ENCODE measurements at regions not wholly inside any gene's neighbourhood (a gene's known extent, or its start where the extent isn't known, plus 50 kb on each side); places are given as distances from the start of the nearest gene placed in this dataset.
"Not testable (repeated sequence)": the region's sequence is repeated elsewhere in the genome, so short reads cannot be mapped to it uniquely, and the experiment has no call there.

DNA sequence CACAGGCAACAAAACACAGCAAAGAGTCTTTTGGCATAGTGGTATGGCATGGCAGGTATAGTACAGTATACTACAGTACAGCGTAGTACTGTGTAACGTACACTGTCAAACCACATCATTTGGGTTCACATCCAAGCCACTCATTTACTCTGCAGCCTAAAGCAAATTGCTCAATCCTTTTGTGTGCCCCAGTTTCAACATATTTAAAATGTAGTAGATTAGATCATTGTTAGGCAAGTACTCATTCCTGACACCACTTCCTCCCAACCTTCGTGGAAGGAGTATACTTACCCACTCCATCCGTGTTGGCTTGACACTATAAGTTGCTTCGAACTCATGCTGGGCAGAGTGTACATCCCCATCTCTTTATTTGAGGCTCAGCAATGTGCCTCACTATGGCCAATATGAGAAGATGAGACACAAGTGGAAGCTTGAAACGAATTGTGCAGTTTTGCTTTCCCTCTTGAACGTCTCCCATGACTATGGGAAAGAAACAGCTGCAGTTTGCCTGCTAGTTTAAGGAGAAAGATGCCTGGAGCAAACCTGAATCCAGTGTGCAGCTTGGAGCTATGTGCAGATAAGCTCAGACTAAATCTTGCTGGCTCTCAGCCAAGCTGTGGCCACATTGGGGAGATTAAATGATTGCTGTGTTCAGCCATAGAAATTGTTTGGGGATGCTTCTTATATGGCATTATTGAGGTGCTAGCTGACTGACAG is 85.7 kb upstream of the TBL1X start:
- no peak for DNase-seq (ENCODE audit: low read depth in 2 of 2)

DNA sequence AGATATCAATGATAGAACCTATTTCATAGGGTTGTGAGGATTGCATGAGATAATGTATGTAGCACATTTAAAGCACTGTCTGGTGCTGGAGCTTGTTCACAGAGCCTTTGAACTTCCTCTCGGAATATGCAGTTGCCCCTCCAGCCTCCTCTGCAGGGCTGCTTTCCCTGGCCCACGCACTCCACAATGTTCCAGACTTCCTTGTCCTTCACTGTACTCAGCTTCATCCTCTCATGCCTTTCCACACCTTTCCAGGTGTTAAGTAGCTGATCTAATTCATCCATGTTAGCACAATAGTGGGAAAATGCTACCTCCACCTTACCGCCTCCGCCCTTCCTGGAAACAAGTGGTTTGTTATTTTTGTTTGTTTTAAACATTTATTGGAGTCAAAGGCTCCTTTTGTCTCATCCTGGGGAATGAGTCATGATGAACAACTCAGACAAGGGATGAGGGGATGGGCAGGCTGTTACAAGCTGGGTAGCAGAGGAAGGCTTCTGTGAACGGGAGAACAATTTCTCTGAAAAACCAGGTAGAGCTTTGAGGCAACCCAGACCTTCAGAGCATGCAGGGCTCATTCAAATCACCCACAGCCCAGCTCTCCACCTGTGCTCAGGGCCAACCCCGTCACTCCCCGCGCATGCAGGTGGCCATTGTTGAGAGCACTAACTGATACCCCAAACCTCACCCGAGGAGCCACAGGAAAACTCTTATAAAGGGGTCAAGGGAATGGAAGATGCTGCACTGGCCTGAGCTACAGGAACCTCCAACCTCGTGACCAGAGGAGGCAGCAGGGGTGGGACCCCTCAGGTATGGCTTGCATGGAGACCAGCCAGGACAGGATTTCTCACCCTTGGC is 84.9 kb upstream of the TBL1X start:
- DNase-seq (ENCODE audit: low read depth in 2 of 2) = no peak

DNA sequence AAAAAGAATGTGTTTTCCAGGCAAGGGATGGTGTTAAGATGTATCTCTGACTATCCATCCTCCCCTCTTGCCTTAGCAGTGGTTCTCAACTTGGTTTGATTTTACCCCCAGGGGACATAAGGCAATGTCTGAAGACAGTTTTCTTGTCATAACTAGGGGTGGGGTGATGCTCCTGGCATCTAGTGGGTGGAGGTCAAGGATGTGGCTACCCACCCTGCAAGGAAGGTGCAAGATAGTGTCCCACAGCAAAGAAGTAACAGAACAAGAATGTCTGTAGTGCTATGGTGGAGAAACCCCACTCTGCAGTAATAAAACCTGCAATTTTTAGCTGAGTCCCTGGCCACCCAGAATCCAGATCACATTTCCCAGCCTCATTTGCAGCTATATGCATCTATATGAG is 81.2 kb upstream of the TBL1X start:
- no peak for DNase-seq (ENCODE audit: low read depth in 2 of 2)

DNA sequence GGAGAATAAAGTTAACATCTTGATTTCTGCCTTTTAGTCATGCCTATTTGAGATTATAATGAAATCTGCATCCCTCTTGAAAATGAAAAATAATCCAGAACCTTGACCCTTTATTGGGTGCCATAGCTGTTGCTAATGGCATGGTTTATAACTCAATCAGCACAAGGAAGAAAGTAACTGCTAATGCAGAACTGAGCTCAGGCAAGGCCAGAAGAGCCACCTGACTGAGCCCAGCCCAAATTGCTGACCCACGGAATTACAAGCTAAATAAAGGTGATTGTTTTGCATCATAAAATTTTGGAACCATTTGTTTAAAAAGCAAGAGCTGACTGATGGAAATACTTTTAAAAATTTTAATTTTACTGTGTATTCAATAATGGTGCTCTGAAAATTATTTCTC is 76.4 kb upstream of the TBL1X start:
- no peak for DNase-seq (ENCODE audit: low read depth in 2 of 2)

DNA sequence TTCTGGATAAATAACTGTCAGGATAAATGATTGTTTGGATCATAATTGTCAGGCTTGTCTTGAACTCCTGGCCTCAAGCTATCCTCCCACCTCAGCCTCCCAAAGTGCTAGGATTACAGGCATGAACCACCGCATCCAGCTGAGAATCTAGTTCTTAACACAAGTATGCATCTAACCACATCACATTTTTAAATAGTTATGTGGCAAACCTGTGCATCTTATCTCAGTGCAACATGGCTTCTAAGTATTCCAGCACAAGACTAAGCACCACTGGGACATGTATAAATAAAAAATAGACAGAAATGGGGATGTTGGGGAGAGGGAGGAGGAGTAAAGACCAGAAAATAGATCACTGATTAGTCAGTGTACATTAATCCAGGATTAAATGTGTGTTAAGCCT is 74.7 kb upstream of the TBL1X start:
- DNase-seq (ENCODE audit: low read depth in 2 of 2) = no peak

DNA sequence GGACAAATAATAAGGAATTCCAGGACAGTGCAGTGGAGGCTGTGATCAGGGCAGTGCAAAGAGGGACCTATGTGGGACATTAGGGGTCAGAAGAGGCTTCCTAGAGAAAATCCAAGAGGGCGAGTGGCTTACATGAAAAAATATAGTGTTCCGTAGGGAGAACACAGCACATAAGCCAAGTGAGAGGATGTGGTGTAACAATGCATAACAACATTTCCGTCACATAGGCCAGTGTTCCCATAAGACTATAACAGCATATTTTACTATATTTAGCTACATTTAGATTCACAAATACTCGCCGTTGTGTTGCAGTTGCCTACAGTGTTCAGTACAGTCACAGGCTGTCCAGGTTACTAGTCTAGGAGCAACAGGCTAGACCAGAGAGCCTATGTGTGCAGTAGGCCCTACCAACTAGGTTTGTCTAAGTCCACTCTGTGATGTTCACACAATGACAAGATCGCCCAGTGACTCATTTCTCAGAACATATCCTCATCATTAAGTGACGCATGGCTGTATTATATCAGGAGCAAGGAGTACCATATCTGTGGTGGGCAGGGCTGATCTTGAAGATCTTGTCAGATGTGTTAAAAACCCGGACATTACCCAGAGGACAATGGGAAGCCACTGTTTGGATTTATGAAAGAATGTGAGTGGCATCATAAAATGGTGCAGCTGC is 74.0 kb upstream of the TBL1X start:
- no peak for DNase-seq (ENCODE audit: low read depth in 2 of 2)

DNA sequence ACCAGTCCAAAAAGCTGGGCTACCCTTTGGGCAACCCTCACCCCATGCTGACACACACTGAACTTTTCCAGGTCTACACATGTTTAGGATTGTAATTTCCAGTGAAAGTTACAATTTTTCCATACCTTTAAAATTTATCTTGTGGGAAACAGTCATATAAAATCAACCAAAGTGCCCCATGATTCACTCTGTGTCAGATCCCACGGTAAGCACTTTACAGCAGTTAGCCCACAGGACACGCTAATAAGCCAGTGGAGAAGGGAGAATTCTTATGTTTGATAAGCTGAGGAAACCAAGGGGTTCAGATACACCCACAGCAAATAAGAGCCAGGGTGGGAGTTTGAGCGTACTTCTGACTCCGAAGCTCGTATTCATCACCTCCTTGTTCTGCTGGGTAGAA is 72.4 kb upstream of the TBL1X start:
- DNase-seq (ENCODE audit: low read depth in 2 of 2) = no peak

DNA sequence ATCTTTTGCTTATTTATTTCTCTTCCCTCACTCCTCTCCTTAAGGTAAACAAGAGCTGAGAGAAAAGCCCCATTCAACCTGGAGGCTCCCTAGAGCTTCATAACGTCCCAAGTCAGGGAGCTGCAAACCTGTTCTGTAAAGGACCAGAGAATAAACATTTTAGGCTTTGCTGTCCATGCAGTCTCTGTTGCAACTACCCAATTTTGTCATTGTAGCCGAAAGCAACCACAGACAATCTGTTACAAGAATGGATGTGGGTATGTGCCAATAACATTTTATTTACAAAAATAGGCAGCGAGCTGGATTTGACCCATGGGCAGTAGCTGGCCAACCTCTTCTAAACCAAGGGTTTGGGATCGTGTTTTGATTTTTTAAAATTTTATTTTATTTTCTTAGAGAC is 71.3 kb upstream of the TBL1X start:
- no peak for DNase-seq (ENCODE audit: low read depth in 2 of 2)

DNA sequence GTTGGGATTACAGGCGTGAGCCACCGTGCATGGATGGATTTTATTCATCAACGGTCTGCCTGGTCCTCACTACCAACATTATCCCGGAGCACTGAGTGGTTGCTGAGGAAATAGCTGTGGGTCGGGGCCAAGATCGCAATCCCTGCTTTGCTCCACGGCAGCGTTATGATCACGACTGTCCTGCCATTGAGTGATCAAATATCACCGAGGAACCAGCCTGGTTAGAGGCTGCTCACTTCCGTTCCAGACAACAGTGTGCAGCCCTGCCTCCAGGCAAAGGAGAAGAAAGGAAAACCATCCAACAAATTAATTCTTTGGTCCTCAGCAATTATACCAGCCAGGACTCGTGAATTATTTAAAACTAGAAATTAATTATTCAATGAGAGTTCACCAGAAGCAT is 70.6 kb upstream of the TBL1X start:
- no peak for DNase-seq (ENCODE audit: low read depth in 2 of 2)

DNA sequence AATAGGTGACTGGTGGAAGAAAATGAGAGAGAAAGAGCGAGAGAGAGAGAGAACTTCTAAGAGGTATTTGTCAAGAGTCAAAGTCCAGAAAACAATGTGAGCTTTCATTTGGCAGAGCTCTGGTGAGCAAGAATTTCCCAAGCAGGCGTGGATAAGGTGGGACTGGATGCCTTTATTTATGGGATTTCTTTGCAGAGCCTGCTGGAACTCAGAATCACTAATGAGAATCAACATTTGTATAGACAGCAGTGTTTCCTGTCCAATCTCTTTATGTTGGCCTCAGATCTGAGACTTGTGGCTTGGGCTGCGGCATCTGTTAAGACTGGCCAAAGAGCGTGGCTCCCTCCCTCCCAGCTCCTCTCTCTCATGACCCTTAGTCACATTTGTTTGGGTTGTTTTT is 67.9 kb upstream of the TBL1X start:
- DNase-seq (ENCODE audit: low read depth in 2 of 2) = no peak

DNA sequence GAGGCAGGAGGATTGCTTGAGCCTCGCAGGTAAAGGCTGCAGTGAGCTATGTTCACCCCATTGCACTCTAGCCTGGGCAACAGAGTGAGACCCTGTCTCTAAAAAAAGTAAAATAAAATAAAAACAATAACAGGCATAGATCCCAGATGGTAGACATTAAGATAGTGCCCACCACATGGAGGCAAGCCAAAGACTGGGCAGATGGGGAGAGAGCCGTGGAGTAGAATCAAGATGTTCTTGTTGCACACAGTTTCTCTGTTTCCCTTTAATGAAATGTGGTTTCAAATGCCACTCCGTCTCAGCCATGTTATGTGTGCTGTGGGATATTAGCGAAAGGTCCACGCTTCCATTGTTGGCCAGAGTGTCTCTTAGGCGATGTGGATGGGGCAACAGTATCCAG is 63.8 kb upstream of the TBL1X start:
- DNase-seq (ENCODE audit: low read depth in 2 of 2) = no peak

DNA sequence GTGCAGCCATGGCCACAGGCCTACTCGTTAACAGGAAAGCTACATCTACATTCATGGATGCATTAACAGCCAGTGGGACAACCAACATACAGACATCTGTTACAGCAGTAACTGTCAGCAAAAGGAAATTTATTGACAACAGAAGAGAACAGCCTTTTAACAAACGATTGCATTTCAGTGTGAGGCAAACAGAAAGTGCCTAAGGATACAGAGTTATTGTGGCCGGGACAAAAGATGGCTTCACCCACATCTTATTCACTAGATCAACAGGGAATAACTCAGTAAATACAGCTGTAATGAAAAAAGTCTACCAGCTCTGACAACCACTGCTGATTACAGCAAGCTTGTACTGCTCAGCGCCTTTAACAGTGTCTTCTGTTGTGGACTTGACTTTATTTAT is 61.5 kb upstream of the TBL1X start:
- no peak for DNase-seq (ENCODE audit: low read depth in 2 of 2)

DNA sequence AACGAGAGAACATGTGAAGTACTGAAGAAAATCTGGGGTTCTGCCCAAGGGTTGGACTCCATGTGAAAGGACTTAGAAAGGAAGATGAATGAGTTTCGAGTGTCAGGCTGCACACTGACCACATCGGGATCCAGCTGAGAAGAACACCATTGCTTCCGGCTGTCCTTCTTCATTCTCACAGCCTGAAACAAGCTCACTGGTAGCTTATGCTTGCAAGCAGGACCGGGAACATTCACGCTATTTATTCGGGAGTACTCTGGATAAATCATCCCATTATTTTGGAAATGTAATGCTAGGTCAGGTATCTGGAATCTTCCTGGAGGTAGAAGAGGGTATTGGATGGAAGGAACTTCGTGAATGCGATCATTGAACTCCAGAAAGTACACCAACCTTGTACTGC is 59.2 kb upstream of the TBL1X start:
- not testable (repeated sequence) for DNase-seq (ENCODE audit: low read depth in 2 of 2)

DNA sequence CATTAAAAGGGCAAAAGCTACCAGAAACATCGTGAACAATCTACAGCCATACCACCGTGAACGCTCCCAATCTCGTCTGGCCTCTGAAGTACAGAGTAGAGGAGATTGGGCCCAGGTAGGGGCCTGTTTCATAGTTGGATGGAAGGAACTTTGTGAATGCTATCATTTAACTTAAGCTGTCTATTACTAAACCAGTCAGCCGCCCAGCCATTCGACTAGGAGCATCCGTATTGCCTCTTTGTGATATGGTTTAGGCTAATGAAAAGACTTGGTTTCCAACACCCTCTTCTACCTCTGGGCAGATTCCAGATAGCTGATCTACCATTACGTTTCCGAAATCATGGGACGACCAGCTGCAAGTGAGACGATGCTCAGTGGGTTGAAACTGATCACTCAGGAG is 54.0 kb upstream of the TBL1X start:
- DNase-seq (ENCODE audit: low read depth in 2 of 2) = not testable (repeated sequence)

DNA sequence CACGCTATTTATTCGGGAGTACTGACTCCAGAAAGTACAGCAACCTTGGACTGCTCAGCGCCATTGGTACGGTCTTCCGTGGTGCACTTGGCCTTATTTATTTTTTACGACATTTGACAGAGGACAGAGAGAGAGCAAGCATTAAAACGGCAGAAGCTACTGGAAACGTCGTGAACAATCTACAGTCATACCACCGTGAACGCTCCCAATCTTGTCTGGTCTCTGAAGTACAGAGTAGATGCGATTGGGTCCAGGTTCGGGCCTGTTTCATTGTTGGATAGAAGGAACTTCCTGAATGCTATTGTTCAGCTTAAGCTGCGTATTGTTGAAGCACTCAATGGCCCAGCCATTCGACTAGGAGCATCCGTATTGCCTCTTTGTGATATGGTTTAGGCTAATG is 53.2 kb upstream of the TBL1X start:
- DNase-seq (ENCODE audit: low read depth in 2 of 2) = not testable (repeated sequence)

DNA sequence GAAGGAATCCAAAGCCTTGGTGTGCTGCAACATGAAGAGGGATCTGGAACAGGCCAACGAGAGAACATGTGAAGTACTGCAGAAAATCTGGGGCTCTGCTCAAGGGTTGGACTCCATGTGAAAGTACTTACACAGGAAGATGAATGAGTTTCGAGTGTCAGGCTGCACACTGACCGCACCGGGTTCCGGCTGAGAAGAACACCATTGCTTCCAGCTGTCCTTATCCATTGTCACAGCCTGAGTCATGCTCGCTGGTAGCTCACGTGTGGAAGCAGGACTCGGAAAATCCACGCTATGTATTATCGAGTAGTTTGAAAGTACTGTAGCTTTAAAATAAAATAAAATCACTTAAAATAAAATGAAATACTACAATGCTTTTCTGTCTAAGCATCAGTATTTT is 50.4 kb upstream of the TBL1X start:
- DNase-seq (ENCODE audit: low read depth in 2 of 2) = no peak
